ENCODE measurements at regions not wholly inside any gene's neighbourhood (a gene's known extent, or its start where the extent isn't known, plus 50 kb on each side); places are given as distances from the start of the nearest gene placed in this dataset.

- H2BK5ac ChIP-seq (ENCODE audit: low read depth, low read length), result no peak overlapping the region
- POLR2A ChIA-PET (ENCODE audit: partially characterized antibody), result no interaction called here
- no peak for FAIRE-seq
Observed at GRCh38 chrX:118259213-118259612, 86.7 kb upstream of the WDR44 start.

More at GRCh38 chrX:118259213-118259612, 86.7 kb upstream of the WDR44 start:
- no peak overlapping the region for H3K27ac ChIP-seq (ENCODE audit: low read depth, low read length)
- no peak overlapping the region for H2AFZ ChIP-seq (ENCODE audit: low read length)
- no peak overlapping the region for H2BK15ac ChIP-seq (ENCODE audit: low read length)
- TF ChIP-seq TAF1 (IDR thresholded peaks at IDR 0.05; ENCODE audit: low read depth, low read length), result no peak
- TF ChIP-seq POLR2A (IDR thresholded peaks at IDR 0.05; ENCODE audit: control extremely low read depth in 1 of 2, low read depth in 2 of 2, low read length in 2 of 2), result no peak
- no peak for TF ChIP-seq CBX8 (IDR thresholded peaks at IDR 0.05; ENCODE audit: borderline replicate concordance, low read depth, low read length)
- TF ChIP-seq GTF2F1 (IDR thresholded peaks at IDR 0.05; ENCODE audit: borderline replicate concordance, low read depth, low read length), result no peak
- no peak for TF ChIP-seq TBP (IDR thresholded peaks at IDR 0.05; ENCODE audit: low read depth, low read length)
- TF ChIP-seq EGR1 (IDR thresholded peaks at IDR 0.05; ENCODE audit: borderline replicate concordance, low read depth, low read length), result no peak
- H4K8ac ChIP-seq (ENCODE audit: extremely low read depth, insufficient read depth, low read length), result no peak overlapping the region
- H4K91ac ChIP-seq (replicated peaks; ENCODE audit: insufficient read length, low read length), result no peak overlapping the region
- WGBS, 2 experiments (ENCODE audit: extremely low coverage in 1 of 2, insufficient coverage in 1 of 2, insufficient read length in 1 of 2, insufficient replicate concordance in 2 of 2, low coverage in 1 of 2, low lambda C conversion rate in 2 of 2, missing lambda C conversion rate in 1 of 2), result 100% methylated on average over 1 of the region's 1 CpG; no CpG with 5 or more reads in 1 of the 2 experiments
- no peak overlapping the region for H4K5ac ChIP-seq (ENCODE audit: insufficient read length, low read depth, low read length)
- no peaks in the 10 kb centered on the region for H3K36me3 ChIP-seq (ENCODE audit: control insufficient read depth in 2 of 4, insufficient read depth in 4 of 4, low read length in 3 of 4)
- no peak overlapping the region for H3K23ac ChIP-seq (ENCODE audit: insufficient read length)
- CTCF ChIA-PET (ENCODE audit: partially characterized antibody), result interaction anchor here (1.0 kb wide), 1 partner anchor 22 kb away, joined by 3 read pairs; no protein-coding TSS in a partner anchor
- H2AK5ac ChIP-seq (ENCODE audit: low read depth, low read length), result no peak overlapping the region
- H3K23me2 ChIP-seq (ENCODE audit: low read depth, low read length), result no peaks in the 10 kb centered on the region
- H3K4me1 ChIP-seq (replicated peaks in 1 of 4; ENCODE audit: control insufficient read depth in 3 of 4, insufficient read depth in 4 of 4, low read length in 3 of 4), result no peaks in the 10 kb centered on the region
- no peak overlapping the region for H2BK20ac ChIP-seq (ENCODE audit: low read length)
- no peak overlapping the region for H3K4ac ChIP-seq (replicated peaks; ENCODE audit: insufficient read length, low read depth, low read length)
- H3K27me3 ChIP-seq (replicated peaks in 1 of 4; ENCODE audit: control insufficient read depth in 3 of 4, extremely low read depth in 1 of 4, insufficient read depth in 3 of 4, low read length in 3 of 4), result no peaks in the 10 kb centered on the region
- no peak overlapping the region for H3K56ac ChIP-seq (replicated peaks; ENCODE audit: insufficient read length, low read depth, low read length)
- H3K9me3 ChIP-seq (ENCODE audit: insufficient read depth in 2 of 2, low read depth in 1 of 2, low read length in 1 of 2), result no peaks in the 10 kb centered on the region
- H2BK12ac ChIP-seq (ENCODE audit: low read depth, low read length), result no peak overlapping the region
- DNase-seq (ENCODE audit: low read depth in 1 of 2, low spot score in 2 of 2), result no peak
- no peak overlapping the region for H3K9ac ChIP-seq (replicated peaks in 1 of 4; ENCODE audit: extremely low read depth in 1 of 4, low read depth in 3 of 4, low read length in 3 of 4)
- H3K79me1 ChIP-seq (ENCODE audit: low read depth, low read length), result no peaks in the 10 kb centered on the region
- H3K79me2 ChIP-seq (ENCODE audit: control insufficient read depth in 1 of 2, insufficient read depth in 2 of 2, low read length in 2 of 2), result no peaks in the 10 kb centered on the region
- no peak overlapping the region for H2BK120ac ChIP-seq (replicated peaks; ENCODE audit: low read depth, low read length)
- H4K20me1 ChIP-seq (replicated peaks in 1 of 2; ENCODE audit: control insufficient read depth in 1 of 2, insufficient read depth in 2 of 2, low read length in 2 of 2), result no peaks in the 10 kb centered on the region
- no peak overlapping the region for H3K4me2 ChIP-seq (ENCODE audit: insufficient read depth in 1 of 2, low read depth in 2 of 2, low read length in 2 of 2)
- H3K14ac ChIP-seq (ENCODE audit: insufficient read length), result no peak overlapping the region
- no peak overlapping the region for H3K18ac ChIP-seq (ENCODE audit: extremely low read depth, low read length)
- H3K4me3 ChIP-seq (ENCODE audit: extremely low read depth in 1 of 4, insufficient read depth in 2 of 4, low read depth in 3 of 4, low read length in 4 of 4), result no peak overlapping the region

Data from H1 (cell line).